ENCODE measurements at regions not wholly inside any gene's neighbourhood (a gene's known extent, or its start where the extent isn't known, plus 50 kb on each side); places are given as distances from the start of the nearest gene placed in this dataset.

GRCh38 chr3:35043040-35043439 lies 596.3 kb upstream of the ARPP21 start:
- TF ChIP-seq POLR2A (IDR thresholded peaks at IDR 0.05; ENCODE audit: extremely low read depth, insufficient read length) (no peak), MYC (IDR thresholded peaks at IDR 0.05; ENCODE audit: low read depth, low read length) (no peak)
- TF ChIP-seq, protein P1, sequence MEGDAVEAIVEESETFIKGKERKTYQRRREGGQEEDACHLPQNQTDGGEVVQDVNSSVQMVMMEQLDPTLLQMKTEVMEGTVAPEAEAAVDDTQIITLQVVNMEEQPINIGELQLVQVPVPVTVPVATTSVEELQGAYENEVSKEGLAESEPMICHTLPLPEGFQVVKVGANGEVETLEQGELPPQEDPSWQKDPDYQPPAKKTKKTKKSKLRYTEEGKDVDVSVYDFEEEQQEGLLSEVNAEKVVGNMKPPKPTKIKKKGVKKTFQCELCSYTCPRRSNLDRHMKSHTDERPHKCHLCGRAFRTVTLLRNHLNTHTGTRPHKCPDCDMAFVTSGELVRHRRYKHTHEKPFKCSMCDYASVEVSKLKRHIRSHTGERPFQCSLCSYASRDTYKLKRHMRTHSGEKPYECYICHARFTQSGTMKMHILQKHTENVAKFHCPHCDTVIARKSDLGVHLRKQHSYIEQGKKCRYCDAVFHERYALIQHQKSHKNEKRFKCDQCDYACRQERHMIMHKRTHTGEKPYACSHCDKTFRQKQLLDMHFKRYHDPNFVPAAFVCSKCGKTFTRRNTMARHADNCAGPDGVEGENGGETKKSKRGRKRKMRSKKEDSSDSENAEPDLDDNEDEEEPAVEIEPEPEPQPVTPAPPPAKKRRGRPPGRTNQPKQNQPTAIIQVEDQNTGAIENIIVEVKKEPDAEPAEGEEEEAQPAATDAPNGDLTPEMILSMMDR (IDR thresholded peaks at IDR 0.05; ENCODE audit: low read depth, low read length): no peak
- TF ChIP-seq, protein P2, sequence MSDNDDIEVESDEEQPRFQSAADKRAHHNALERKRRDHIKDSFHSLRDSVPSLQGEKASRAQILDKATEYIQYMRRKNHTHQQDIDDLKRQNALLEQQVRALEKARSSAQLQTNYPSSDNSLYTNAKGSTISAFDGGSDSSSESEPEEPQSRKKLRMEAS (IDR thresholded peaks at IDR 0.05; ENCODE audit: low read depth, low read length): no peak
